Activated CD4-positive, alpha-beta memory T cell treated with anti-CD3 and anti-CD28 coated beads for 36 hours (primary cell): ENCODE measurements at regions not wholly inside any gene's neighbourhood (a gene's known extent, or its start where the extent isn't known, plus 50 kb on each side); places are given as distances from the start of the nearest gene placed in this dataset.

Experiments used
- CTCF ChIA-PET: fragments of 350-600 bp; sonication (Branson Sonifier 250); formaldehyde crosslinking; loops from one replicate; lab custom pipeline; 2021; ENCODE audit warnings: antibody characterized with exemption, inconsistent platforms; lab: Charles Lee
- POLR2A ChIA-PET: fragments of 350-600 bp; sonication (Branson Sonifier 250); formaldehyde crosslinking; loops from one replicate; lab custom pipeline; 2021; ENCODE audit warnings: antibody characterized with exemption; lab: Charles Lee
- DNase-seq: peaks from one replicate; pipeline ENCODE4 v3.0.0-alpha.2; 2020
- H3K27ac Mint-ChIP-seq: one replicate; pipeline ENCODE4 v1.8.0; 2021; ENCODE audit warnings: mixed read lengths
- H3K27me3 Mint-ChIP-seq: one replicate; pipeline ENCODE4 v1.8.0; 2021; ENCODE audit warnings: mixed read lengths
- H3K36me3 Mint-ChIP-seq: one replicate; pipeline ENCODE4 v1.8.0; 2021; ENCODE audit warnings: mixed read lengths
- H3K4me1 Mint-ChIP-seq: one replicate; pipeline ENCODE4 v1.8.0; 2021; ENCODE audit warnings: low read depth, mixed read lengths
- H3K4me3 Mint-ChIP-seq: one replicate; pipeline ENCODE4 v1.8.0; 2021; ENCODE audit warnings: mild to moderate bottlenecking, mixed read lengths
- H3K9me3 Mint-ChIP-seq: one replicate; pipeline ENCODE4 v1.8.0; 2021; ENCODE audit warnings: mixed read lengths
- intact Hi-C: fragments of 100-400 bp; cut with micrococcal nuclease; formaldehyde crosslinking; loops from one replicate; pipeline ENCODE4 v1.15.1; 2023

DNA sequence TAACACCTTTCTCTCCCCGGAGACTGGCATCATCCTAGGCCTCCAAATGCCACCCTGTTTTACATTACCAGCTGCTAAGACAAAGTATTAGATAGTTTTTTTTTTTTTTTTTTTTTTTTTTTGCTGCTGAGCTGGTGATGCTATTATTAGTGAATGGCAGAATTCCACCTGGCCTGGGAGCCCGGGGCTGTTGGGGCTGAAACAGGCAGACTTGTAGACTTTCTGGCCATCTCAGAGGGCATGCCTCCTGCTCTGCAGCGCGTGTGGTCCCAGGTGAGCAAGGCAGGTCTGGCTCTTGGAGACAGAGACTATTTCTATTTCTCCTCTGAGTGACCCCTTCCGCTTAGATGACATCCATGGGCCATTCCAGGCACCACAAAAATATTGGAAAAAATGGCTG, 104.2 kb downstream of the EMX2 start:
- Mint-ChIP-seq H3K4me1 (no peaks in the 10 kb centered on the region), H3K36me3 (no peaks in the 10 kb centered on the region), H3K9me3 (peaks cover 10% of the 10 kb centered on the region), H3K4me3 (no peak overlapping the region), H3K27me3 (peaks cover 21% of the 10 kb centered on the region), H3K27ac (no peak overlapping the region)
- no peak for DNase-seq
- CTCF ChIA-PET: no interaction called here
- POLR2A ChIA-PET: no interaction called here
- intact Hi-C loops: no loop called here

DNA sequence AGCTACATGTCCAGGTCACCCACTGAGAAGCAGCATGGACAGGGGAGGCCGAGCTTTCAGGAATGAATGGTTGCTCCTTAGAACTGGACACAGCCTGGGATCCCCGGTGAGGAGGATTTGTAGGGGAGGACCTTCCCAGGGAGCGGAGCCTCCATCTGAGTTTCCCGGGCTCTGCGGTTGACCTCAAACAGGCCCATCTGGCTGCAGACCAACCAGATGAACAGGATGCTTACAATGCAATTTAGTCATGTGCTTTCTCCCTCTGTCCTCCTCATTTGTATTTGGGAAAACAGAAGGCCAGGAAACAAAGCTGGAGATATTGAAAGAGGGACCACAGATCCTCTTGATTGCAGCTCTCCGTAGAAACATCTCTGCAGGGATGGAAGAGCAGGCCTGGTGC, 104.8 kb downstream of the EMX2 start:
- ChIA-PET CTCF (no interaction called here), POLR2A (no interaction called here)
- peaks cover 1% of the 10 kb centered on the region for H3K4me1 Mint-ChIP-seq
- DNase-seq: no peak
- intact Hi-C loops: no loop called here
- H3K27ac Mint-ChIP-seq: no peak overlapping the region
- H3K36me3 Mint-ChIP-seq: no peaks in the 10 kb centered on the region
- peaks cover 10% of the 10 kb centered on the region for H3K9me3 Mint-ChIP-seq
- H3K27me3 Mint-ChIP-seq: peaks cover 23% of the 10 kb centered on the region
- no peak overlapping the region for H3K4me3 Mint-ChIP-seq

DNA sequence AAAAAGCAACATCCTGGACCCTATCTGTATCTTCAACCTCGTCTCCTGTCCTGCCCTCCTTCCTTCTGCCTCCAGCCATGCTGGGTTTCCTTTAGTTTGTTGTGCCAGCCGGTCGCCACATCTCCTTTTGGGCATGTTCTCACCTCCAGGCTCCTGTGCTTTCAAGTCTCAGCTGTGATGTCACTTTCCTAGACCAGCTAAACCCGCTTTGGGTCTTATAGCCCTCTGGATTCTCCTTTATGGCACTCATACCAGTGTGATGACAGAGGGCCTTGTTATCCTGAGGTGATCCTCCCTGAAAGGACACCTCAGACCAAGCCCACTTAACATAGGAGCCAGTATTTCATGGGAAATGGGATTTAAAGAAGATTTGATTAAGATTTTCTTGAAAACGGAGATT, 108.6 kb downstream of the EMX2 start:
- ChIA-PET POLR2A (no interaction called here), CTCF (interaction anchor here (1.2 kb wide), 1 partner anchor 107 kb away, joined by 3 read pairs; no protein-coding TSS in a partner anchor)
- Mint-ChIP-seq H3K4me1 (peaks cover 6% of the 10 kb centered on the region), H3K36me3 (peaks cover 3% of the 10 kb centered on the region), H3K9me3 (peaks cover 32% of the 10 kb centered on the region), H3K27me3 (peaks cover 20% of the 10 kb centered on the region), H3K27ac (no peak overlapping the region), H3K4me3 (no peak overlapping the region)
- DNase-seq: no peak
- intact Hi-C loops: loop anchor here (10.0 kb wide), 1 partner anchor 276 kb away; the partner anchor contains the start of gene PDZD8

DNA sequence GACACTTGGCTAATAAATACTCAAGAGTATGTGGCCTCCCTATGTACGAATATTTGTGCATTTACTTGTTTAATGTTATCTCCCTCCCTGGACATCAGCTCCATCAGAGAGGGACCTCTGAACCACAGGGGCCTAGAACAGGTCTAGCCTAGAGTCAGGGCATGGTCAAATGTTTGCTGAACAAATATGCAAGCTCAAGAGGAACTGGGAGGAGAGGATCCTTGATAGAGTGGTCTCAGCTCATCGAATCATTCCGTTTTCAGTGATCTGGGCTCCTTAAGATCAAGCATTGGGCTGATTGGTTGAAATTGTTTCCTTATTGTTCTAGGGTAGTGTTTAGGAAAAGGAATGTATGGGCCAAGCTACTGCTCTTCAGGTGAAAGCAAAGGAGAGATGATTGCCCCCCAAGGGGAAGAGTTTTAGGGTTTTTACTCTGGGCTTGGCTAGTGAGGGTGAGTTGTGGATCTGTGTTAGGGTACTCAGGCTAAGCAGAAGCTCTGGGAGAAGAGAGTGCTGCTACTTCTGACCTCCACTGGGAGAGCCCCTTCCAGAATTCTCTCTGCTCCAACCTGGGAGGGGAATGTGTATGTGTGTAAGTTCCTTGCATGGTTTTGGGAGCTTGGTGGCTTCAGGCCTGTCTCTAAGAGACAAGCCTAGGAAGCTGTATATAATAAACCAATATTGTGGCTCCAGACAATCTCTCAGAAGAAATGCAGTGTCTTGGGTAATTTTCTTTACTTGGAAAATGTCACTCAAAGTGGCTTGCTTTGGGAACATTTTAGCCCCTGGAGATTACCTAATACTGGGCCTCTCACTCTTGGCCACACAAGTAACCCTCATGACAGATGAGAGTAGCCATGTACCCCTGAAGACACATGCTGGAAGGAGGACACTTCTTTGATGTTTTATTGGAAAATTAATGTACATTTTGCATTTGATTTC, 110.0 kb downstream of the EMX2 start:
- H3K27ac Mint-ChIP-seq: no peak overlapping the region
- H3K4me1 Mint-ChIP-seq: peaks cover 14% of the 10 kb centered on the region
- CTCF ChIA-PET: interaction anchor here (1.2 kb wide), 1 partner anchor 105 kb away, joined by 3 read pairs; no protein-coding TSS in a partner anchor

DNA sequence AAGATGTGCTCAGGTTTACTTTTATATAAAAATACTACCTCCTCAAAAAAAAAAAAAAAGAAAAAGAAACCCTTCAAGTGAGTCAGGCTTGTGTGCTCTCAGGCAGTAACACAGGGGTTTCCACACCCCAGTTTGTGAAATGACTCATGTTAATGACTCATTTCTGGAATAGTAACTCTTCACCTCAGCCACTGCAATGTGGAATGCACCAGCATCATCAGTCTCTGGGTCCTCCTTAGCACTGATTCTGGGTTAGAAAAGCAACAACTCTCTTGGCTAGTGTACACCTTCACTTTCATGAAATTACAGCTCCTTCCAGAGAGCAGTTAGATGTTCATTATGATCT, 110.6 kb downstream of the EMX2 start:
- ChIA-PET POLR2A (no interaction called here), CTCF (no interaction called here)
- Mint-ChIP-seq H3K9me3 (peaks cover 32% of the 10 kb centered on the region), H3K4me1 (peaks cover 14% of the 10 kb centered on the region), H3K4me3 (no peak overlapping the region), H3K27ac (no peak overlapping the region), H3K36me3 (peaks cover 3% of the 10 kb centered on the region), H3K27me3 (peaks cover 17% of the 10 kb centered on the region)
- peak; percentile 53 for DNase-seq
- intact Hi-C loops: loop anchor here (10.0 kb wide), 1 partner anchor 278 kb away; the partner anchor contains the start of gene PDZD8

More for the DNA sequence above, 110.0 kb downstream of the EMX2 start:
- intact Hi-C loops: loop anchor here (10.0 kb wide), 1 partner anchor 278 kb away; the partner anchor contains the start of gene PDZD8
- H3K9me3 Mint-ChIP-seq: peaks cover 32% of the 10 kb centered on the region
- no peak for DNase-seq
- no peak overlapping the region for H3K4me3 Mint-ChIP-seq
- POLR2A ChIA-PET: interaction anchor here (0.7 kb wide), 1 partner anchor 171 kb away, joined by 3 read pairs; no protein-coding TSS in a partner anchor
- peaks cover 19% of the 10 kb centered on the region for H3K27me3 Mint-ChIP-seq
- peaks cover 3% of the 10 kb centered on the region for H3K36me3 Mint-ChIP-seq

DNA sequence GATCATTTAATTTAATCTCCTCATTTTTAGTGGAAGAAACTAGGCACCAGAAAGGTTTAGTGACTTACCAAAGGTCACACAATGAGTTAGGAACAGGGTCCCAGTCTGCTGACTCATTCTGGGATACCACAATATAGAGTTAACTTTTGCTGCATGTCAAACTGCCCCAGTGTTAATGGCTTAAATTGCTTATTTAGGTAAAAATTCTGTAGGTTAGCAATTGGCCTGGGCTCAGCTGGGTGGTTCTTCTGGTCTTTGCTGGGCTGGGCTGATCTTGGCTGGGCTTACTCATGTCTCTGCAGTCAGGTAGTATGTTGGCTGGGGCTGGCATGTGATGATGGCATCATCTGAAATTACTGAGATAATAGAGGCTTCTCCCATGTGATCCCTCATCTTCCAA, 111.6 kb downstream of the EMX2 start:
- peaks cover 3% of the 10 kb centered on the region for H3K36me3 Mint-ChIP-seq
- H3K4me1 Mint-ChIP-seq: peaks cover 14% of the 10 kb centered on the region
- H3K4me3 Mint-ChIP-seq: no peak overlapping the region
- H3K27ac Mint-ChIP-seq: no peak overlapping the region
- peaks cover 32% of the 10 kb centered on the region for H3K9me3 Mint-ChIP-seq
- no peak for DNase-seq
- peaks cover 17% of the 10 kb centered on the region for H3K27me3 Mint-ChIP-seq
- intact Hi-C loops: loop anchor here (10.0 kb wide), 1 partner anchor 279 kb away; the partner anchor contains the start of gene PDZD8
- ChIA-PET POLR2A (no interaction called here), CTCF (no interaction called here)

DNA sequence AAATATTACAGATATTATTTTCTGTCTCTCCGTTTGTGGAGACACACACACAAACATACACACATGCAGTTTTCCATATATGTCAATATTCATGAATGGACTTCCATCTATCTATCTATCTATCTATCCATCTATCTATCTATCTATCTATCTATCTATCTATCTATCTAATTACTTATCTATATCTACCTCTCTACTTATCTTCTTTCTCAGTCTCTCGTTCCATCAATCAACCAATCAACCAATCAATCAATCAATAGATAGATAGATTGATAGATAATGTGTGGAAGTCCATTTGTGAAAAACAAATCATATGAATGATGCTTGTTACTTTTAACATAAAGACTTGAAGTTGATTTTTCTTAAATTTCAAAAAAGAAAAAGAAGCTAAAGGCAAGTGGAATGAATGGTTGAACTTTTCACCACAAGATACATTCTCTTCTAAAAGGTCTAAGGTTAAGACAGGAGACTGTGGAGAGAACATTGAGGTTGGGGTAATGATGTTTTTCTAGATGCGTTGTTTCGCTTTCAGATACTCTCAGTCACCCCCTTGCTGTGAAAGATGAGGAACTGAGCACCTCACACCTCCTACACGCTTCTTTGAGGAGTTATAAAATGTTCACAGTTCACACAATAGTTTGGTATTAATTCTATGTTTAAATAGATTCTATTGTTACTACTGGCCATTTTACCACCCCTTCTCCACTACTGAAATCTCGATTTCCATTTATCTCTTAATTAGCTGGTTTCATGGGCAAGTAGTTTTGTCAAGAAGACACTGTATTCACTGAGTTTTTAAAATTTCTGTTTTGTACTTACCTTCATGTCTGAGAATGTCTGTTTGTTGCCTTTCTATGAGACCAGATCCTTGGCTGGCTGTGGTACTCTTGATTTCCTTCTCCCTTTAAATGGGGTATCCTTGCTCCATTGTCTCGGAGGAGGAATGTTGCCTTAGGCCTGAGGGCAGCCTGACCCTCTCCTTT, 114.1 kb downstream of the EMX2 start:
- Mint-ChIP-seq H3K4me3 (no peak overlapping the region), H3K27ac (no peak overlapping the region), H3K36me3 (peaks cover 3% of the 10 kb centered on the region)

DNA sequence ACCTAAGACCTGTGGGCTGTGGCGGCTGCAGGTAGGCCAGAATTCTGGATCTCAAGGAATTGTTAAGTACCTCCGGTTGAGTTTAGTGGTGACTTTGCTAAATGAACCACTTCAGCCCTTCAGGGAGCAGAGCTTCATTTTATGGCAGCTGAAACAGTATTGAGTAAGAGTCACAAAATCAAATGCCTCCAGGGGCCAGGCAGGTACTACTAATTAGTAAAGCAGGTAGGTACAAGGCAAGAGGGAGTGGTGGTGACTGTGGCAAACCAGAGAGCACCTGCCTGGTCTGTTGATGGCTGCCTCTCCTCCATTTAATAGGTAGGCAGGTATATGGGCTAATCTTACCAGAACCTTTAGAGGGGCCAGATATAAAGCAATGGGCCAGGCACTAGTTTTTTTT, 118.8 kb downstream of the EMX2 start:
- DNase-seq: no peak
- no peaks in the 10 kb centered on the region for H3K36me3 Mint-ChIP-seq
- intact Hi-C loops: no loop called here
- no peak overlapping the region for H3K4me3 Mint-ChIP-seq
- H3K4me1 Mint-ChIP-seq: peaks cover 8% of the 10 kb centered on the region
- H3K27me3 Mint-ChIP-seq: peaks cover 8% of the 10 kb centered on the region
- CTCF ChIA-PET: no interaction called here
- H3K9me3 Mint-ChIP-seq: no peaks in the 10 kb centered on the region
- POLR2A ChIA-PET: no interaction called here
- H3K27ac Mint-ChIP-seq: no peak overlapping the region

More for the DNA sequence above, 114.1 kb downstream of the EMX2 start:
- H3K9me3 Mint-ChIP-seq: peaks cover 22% of the 10 kb centered on the region
- ChIA-PET POLR2A (no interaction called here), CTCF (no interaction called here)
- peak; percentile 24 for DNase-seq
- peaks cover 14% of the 10 kb centered on the region for H3K4me1 Mint-ChIP-seq
- intact Hi-C loops: loop anchor here (10.0 kb wide), 1 partner anchor 282 kb away; the partner anchor contains the start of gene PDZD8
- H3K27me3 Mint-ChIP-seq: peaks cover 10% of the 10 kb centered on the region

DNA sequence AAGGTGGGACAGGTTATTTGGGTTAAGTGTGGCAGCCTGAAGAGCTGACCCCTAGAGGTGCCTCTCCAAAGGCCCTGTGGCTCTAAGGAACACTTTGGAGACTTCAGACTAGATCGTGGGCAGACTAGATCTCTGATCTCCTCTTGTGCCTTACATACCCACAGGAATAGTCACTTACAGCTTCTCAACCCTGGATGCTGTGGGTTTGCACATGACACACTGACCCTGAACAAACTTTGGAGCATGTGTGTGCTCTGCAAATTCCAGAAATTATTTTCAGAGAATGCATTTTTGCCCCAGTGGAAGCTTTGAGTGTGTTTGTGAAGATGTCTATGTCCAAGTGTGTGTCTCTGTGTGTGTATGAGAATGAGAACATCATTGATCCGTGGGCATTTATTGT, 119.6 kb downstream of the EMX2 start:
- Mint-ChIP-seq H3K36me3 (no peaks in the 10 kb centered on the region), H3K27me3 (peaks cover 8% of the 10 kb centered on the region), H3K4me3 (no peak overlapping the region), H3K27ac (no peak overlapping the region), H3K4me1 (peaks cover 2% of the 10 kb centered on the region), H3K9me3 (no peaks in the 10 kb centered on the region)
- CTCF ChIA-PET: no interaction called here
- POLR2A ChIA-PET: no interaction called here
- DNase-seq: no peak
- intact Hi-C loops: no loop called here

DNA sequence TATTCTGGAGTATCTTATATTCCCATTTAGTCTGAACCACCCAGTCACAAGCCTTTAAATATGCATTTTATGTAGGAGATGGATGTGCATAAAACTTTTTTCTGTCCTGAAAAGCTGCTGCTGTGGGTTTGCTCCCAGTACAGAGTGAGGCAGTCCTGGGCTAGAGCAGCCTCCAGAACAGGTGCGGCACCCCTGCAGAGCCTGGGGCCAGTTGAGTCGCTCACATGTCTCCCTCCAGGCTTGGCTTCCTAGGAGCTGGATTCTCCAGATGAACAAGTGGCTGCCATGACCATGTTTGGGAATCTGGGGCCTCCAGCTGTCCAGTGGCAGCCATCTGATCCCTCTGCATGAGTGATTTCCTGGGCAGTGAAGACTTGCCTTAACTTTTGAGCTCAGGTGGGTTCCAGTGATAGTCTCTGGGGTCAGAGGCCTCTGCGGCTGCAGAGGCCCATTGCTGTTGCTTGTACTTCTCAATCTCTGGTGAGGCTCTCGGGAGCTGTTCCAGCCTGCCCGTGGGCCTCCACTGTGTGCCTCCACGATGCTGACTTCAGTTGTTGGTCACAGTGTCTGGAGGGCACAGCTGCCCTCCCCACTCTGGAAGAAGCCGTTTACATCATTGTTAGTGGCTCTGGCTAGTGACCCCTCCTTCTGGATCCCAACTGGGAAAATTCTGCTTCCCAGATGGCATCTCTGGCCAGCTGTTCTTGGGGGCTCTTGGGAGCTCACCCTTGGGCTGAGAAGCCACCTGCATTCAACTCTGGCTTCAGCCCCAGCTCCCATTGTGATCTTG, 120.4 kb downstream of the EMX2 start:
- CTCF ChIA-PET: interaction anchor here (0.5 kb wide), 1 partner anchor 52 kb away, joined by 3 read pairs; no protein-coding TSS in a partner anchor
- intact Hi-C loops: no loop called here

DNA sequence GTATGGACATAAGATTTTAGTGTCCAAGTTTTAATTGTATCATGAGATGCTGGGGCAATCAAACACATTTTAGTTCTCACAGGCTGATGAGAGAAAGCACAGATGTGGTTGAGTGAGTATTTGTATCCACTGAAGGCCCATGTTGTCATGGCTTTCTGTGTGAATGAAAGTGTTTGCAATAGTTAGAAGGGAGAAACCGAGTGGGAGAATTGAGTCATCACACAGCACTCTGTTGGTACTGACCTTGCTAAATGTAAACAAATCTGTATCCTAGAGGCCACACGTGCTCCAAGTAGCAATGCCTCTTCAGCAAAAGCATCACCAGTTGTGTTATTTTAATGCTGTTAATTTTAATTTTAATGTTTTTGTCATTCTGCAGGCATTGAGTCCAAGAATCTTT, 121.2 kb downstream of the EMX2 start:
- H3K27me3 Mint-ChIP-seq: peaks cover 8% of the 10 kb centered on the region

More for the DNA sequence above, 120.4 kb downstream of the EMX2 start:
- Mint-ChIP-seq H3K27me3 (peaks cover 8% of the 10 kb centered on the region), H3K4me3 (no peak overlapping the region), H3K4me1 (no peaks in the 10 kb centered on the region), H3K27ac (no peak overlapping the region), H3K36me3 (no peaks in the 10 kb centered on the region), H3K9me3 (no peaks in the 10 kb centered on the region)
- POLR2A ChIA-PET: no interaction called here
- no peak for DNase-seq

More for the DNA sequence above, 121.2 kb downstream of the EMX2 start:
- no peaks in the 10 kb centered on the region for H3K36me3 Mint-ChIP-seq
- H3K4me3 Mint-ChIP-seq: no peak overlapping the region
- DNase-seq: peak; percentile 15
- no peaks in the 10 kb centered on the region for H3K4me1 Mint-ChIP-seq
- ChIA-PET POLR2A (no interaction called here), CTCF (no interaction called here)
- H3K9me3 Mint-ChIP-seq: no peaks in the 10 kb centered on the region
- intact Hi-C loops: no loop called here
- no peak overlapping the region for H3K27ac Mint-ChIP-seq
